ENCODE measurements at regions not wholly inside any gene's neighbourhood (a gene's known extent, or its start where the extent isn't known, plus 50 kb on each side); places are given as distances from the start of the nearest gene placed in this dataset.
"Not testable (repeated sequence)": the region's sequence is repeated elsewhere in the genome, so short reads cannot be mapped to it uniquely, and the experiment has no call there.

DNA sequence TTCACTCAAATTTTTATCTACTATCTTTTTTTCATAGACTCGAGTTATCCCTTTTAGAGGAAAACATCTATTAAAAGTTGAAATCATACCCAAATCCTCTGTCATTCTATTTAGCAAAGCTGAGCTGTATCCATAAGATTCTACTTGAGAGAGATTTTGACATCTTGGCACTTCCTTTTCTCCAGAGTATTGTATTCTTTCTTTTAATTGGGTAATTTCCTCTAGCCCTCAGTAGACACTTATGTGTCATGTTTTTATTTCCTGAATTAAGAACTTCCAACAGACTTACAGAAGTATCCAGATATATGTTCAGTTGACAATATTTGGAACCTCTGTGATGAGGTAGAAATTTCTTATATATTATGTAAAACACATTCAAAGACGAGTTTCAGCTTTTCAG is 201.6 kb upstream of the NR3C2 start (continued):
- no peak for TF ChIP-seq ZNF232 (CRISPR knock-in tag; IDR thresholded peaks at IDR 0.05; ENCODE audit: borderline replicate concordance)
- no peak for TF ChIP-seq STAT5B (CRISPR knock-in tag; IDR thresholded peaks at IDR 0.05)
- no peak for TF ChIP-seq ZNF761 (CRISPR knock-in tag; conservative IDR thresholded peaks at IDR 0.05)
- TF ChIP-seq, protein P1, sequence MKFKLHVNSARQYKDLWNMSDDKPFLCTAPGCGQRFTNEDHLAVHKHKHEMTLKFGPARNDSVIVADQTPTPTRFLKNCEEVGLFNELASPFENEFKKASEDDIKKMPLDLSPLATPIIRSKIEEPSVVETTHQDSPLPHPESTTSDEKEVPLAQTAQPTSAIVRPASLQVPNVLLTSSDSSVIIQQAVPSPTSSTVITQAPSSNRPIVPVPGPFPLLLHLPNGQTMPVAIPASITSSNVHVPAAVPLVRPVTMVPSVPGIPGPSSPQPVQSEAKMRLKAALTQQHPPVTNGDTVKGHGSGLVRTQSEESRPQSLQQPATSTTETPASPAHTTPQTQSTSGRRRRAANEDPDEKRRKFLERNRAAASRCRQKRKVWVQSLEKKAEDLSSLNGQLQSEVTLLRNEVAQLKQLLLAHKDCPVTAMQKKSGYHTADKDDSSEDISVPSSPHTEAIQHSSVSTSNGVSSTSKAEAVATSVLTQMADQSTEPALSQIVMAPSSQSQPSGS (CRISPR knock-in tag; IDR thresholded peaks at IDR 0.05), result no peak

DNA sequence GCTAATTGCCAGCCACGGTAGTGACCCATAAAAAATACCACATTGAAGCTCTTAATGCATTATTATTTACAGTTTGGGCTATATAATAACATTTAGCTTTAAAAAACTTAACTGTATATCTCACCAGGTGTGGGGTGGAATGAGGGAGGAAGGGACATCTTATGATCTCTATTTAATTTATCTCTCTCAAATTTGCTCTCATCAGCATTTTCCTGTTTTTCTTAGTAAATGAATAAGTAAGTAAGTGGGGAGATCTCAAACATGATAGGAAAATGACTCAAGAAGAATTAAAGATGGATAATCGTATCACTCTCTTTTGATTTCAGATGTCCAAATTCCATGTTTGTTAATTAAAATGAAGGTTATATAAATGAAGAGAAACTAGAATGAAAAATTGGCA is 200.7 kb upstream of the NR3C2 start:
- no peaks in the 10 kb centered on the region for H3K79me2 ChIP-seq (ENCODE audit: insufficient read depth, low read length)
- intact Hi-C loops (cut with micrococcal nuclease; ENCODE audit: unreplicated experiment) (no loop called here), in situ Hi-C loops (cut with HindIII; ENCODE audit: extremely low pct_ligation_motif_present, low pct_unique_long_range_greater_than_20kb) (no loop called here)
- DNase-seq (ENCODE audit: low spot score), result no peak
- no peak overlapping the region for H3K4me2 ChIP-seq (ENCODE audit: low read depth, low read length)
- ATAC-seq, result no peak
- no TSS peak for BruUV-seq (replicated peaks)
- no peak for FAIRE-seq
- H3K9ac ChIP-seq (ENCODE audit: insufficient read depth, low read depth, low read length), result no peak overlapping the region
- no peak overlapping the region for H3K4me3 ChIP-seq (replicated peaks in 1 of 3; ENCODE audit: insufficient read depth in 1 of 3, low read depth in 2 of 3, low read length in 3 of 3)
- H3K9me3 ChIP-seq (ENCODE audit: low read length), result peaks cover 65% of the 10 kb centered on the region
- H3K27me3 ChIP-seq (ENCODE audit: control insufficient read depth in 1 of 2, insufficient read depth in 2 of 2, low read length in 2 of 2), result no peaks in the 10 kb centered on the region; a peak in 1 of 5 replicates
- ChIA-PET CTCF (ENCODE audit: low intra/inter-chr PET ratio, low total read pairs) (no interaction called here), POLR2A (no interaction called here)
- H3K27ac ChIP-seq (ENCODE audit: extremely low read length, insufficient read depth, low read length), result no peak overlapping the region
- no peaks in the 10 kb centered on the region for H3K4me1 ChIP-seq (ENCODE audit: insufficient read depth, low read length)
- H2AFZ ChIP-seq (ENCODE audit: low read length), result no peak overlapping the region
- TF ChIP-seq CBX1 (IDR thresholded peaks at IDR 0.05; ENCODE audit: low read depth) (no peak), MAFF (IDR thresholded peaks at IDR 0.05; ENCODE audit: low read depth, low read length) (peak; percentile 66), ZKSCAN8 (CRISPR knock-in tag; IDR thresholded peaks at IDR 0.05; ENCODE audit: borderline replicate concordance) (no peak), MAFK (conservative IDR thresholded peaks at IDR 0.05 in 1 of 2, IDR thresholded peaks at IDR 0.05 in 1 of 2; ENCODE audit: low read length in 2 of 2) (peak; percentile 63 to 84; a peak in 3 of 4 replicates)
- no peaks in the 10 kb centered on the region for H3K36me3 ChIP-seq (replicated peaks in 1 of 2; ENCODE audit: control insufficient read depth in 1 of 2, insufficient read depth in 2 of 2, low read length in 2 of 2)
- H4K20me1 ChIP-seq (ENCODE audit: insufficient read depth, low read length), result no peaks in the 10 kb centered on the region
- under 1% methylated on average over 2 of the region's 2 CpGs for WGBS (ENCODE audit: low lambda C conversion rate)

DNA sequence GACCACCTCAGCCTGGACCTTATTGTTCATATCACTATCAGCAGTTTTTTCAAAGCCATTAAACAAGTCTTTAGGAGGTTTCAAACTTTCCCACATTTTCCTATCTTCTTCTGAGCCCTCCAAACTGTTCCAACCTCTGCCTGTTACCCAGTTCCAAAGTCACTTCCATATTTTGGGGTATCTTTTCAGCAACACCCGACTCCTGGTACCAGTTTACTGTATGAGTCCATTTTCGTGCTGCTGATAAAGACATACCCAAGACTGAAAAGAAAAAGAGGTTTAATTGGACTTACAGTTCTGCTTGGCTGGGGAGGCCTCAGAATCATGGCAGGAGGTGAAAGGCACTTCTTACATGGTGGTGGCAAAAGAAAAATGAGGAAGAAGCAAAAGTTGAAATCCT is 195.9 kb upstream of the NR3C2 start:
- 0% methylated on average over 2 of the region's 2 CpGs for WGBS (ENCODE audit: low lambda C conversion rate)
- H3K9me3 ChIP-seq (ENCODE audit: low read length), result peaks cover 94% of the 10 kb centered on the region
- FAIRE-seq; BruUV-seq (replicated peaks); H4K20me1 ChIP-seq (ENCODE audit: insufficient read depth, low read length); ATAC-seq; H3K36me3 ChIP-seq (replicated peaks in 1 of 2; ENCODE audit: control insufficient read depth in 1 of 2, insufficient read depth in 2 of 2, low read length in 2 of 2); H2AFZ ChIP-seq (ENCODE audit: low read length); H3K9ac ChIP-seq (ENCODE audit: insufficient read depth, low read depth, low read length); H3K4me1 ChIP-seq (ENCODE audit: insufficient read depth, low read length); DNase-seq (ENCODE audit: low spot score); H3K4me2 ChIP-seq (ENCODE audit: low read depth, low read length); POLR2A ChIA-PET; CTCF ChIA-PET (ENCODE audit: low intra/inter-chr PET ratio, low total read pairs); in situ Hi-C loops (cut with HindIII; ENCODE audit: extremely low pct_ligation_motif_present, low pct_unique_long_range_greater_than_20kb); intact Hi-C loops (cut with micrococcal nuclease; ENCODE audit: unreplicated experiment); H3K27me3 ChIP-seq (ENCODE audit: control insufficient read depth in 1 of 2, insufficient read depth in 2 of 2, low read length in 2 of 2); H3K4me3 ChIP-seq (replicated peaks in 1 of 3; ENCODE audit: insufficient read depth in 1 of 3, low read depth in 2 of 3, low read length in 3 of 3); H3K79me2 ChIP-seq (ENCODE audit: insufficient read depth, low read length); H3K27ac ChIP-seq (ENCODE audit: extremely low read length, insufficient read depth, low read length): not testable (repeated sequence)

DNA sequence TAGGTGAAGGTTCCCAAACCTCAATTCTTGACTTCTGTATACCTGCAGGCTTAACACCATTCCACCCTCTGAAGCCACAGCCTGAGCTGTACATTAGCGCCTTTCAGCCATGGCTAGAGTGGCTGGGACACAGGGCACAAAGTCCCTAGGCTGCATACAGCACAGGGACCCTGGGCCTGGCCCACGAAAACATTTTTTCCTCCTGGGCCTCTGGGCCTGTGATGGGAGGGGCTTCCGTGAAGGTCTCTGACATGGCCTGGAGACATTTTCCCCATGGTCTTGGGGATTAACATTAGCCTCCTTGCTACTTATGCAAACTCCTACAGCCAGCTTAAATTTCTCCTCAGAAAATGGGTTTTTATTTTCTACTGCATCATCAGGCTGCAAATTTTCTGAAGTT is 195.2 kb upstream of the NR3C2 start:
- in situ Hi-C loops (cut with HindIII; ENCODE audit: extremely low pct_ligation_motif_present, low pct_unique_long_range_greater_than_20kb); H3K79me2 ChIP-seq (ENCODE audit: insufficient read depth, low read length); H3K4me2 ChIP-seq (ENCODE audit: low read depth, low read length); H3K9ac ChIP-seq (ENCODE audit: insufficient read depth, low read depth, low read length); H3K27ac ChIP-seq (ENCODE audit: extremely low read length, insufficient read depth, low read length); H3K4me3 ChIP-seq (replicated peaks in 1 of 3; ENCODE audit: insufficient read depth in 1 of 3, low read depth in 2 of 3, low read length in 3 of 3); H2AFZ ChIP-seq (ENCODE audit: low read length); H3K4me1 ChIP-seq (ENCODE audit: insufficient read depth, low read length); BruUV-seq (replicated peaks); DNase-seq (ENCODE audit: low spot score); FAIRE-seq; ATAC-seq; POLR2A ChIA-PET; CTCF ChIA-PET (ENCODE audit: low intra/inter-chr PET ratio, low total read pairs); H3K27me3 ChIP-seq (ENCODE audit: control insufficient read depth in 1 of 2, insufficient read depth in 2 of 2, low read length in 2 of 2); intact Hi-C loops (cut with micrococcal nuclease; ENCODE audit: unreplicated experiment); H3K36me3 ChIP-seq (replicated peaks in 1 of 2; ENCODE audit: control insufficient read depth in 1 of 2, insufficient read depth in 2 of 2, low read length in 2 of 2); H4K20me1 ChIP-seq (ENCODE audit: insufficient read depth, low read length): not testable (repeated sequence)
- H3K9me3 ChIP-seq (ENCODE audit: low read length), result peaks cover 87% of the 10 kb centered on the region
- WGBS (ENCODE audit: low lambda C conversion rate), result 14% methylated on average over 1 of the region's 3 CpGs

Data from HepG2 (cell line).